ENCODE measurements at regions not wholly inside any gene's neighbourhood (a gene's known extent, or its start where the extent isn't known, plus 50 kb on each side); places are given as distances from the start of the nearest gene placed in this dataset.

DNA sequence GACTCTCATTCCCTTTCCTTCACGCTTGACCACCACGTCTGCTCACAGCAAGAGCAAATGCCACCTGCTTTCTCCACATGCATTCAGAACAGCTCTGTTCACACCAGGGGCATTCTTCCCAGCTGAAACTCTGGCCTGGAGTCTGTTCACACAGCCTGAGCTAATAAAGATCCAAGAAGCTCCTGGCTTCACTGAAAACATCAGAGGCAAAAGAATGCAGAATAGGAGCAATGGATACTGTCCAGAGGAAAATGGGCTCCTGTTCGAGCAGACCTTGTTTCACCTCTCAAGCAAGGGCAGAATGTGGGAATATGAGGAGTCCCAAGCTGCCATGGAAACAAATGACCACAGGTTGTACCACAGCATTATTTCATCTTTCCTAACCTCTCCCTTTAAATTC is 402.7 kb upstream of the TNC start:
- no peaks in the 10 kb centered on the region for H3K36me3 ChIP-seq
- DNase-seq (no peak), ATAC-seq (ENCODE audit: low FRiP score in 2 of 2) (no peak)
- H3K4me1 ChIP-seq: no peaks in the 10 kb centered on the region
- no peaks in the 10 kb centered on the region for H3K9me3 ChIP-seq
- H3K27ac ChIP-seq: no peak overlapping the region
- H3K4me3 ChIP-seq: no peak overlapping the region
- WGBS, 2 donors: 66 to 85% methylated on average over 3 of the region's 3 CpGs
- TF ChIP-seq, protein P1, sequence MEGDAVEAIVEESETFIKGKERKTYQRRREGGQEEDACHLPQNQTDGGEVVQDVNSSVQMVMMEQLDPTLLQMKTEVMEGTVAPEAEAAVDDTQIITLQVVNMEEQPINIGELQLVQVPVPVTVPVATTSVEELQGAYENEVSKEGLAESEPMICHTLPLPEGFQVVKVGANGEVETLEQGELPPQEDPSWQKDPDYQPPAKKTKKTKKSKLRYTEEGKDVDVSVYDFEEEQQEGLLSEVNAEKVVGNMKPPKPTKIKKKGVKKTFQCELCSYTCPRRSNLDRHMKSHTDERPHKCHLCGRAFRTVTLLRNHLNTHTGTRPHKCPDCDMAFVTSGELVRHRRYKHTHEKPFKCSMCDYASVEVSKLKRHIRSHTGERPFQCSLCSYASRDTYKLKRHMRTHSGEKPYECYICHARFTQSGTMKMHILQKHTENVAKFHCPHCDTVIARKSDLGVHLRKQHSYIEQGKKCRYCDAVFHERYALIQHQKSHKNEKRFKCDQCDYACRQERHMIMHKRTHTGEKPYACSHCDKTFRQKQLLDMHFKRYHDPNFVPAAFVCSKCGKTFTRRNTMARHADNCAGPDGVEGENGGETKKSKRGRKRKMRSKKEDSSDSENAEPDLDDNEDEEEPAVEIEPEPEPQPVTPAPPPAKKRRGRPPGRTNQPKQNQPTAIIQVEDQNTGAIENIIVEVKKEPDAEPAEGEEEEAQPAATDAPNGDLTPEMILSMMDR (IDR thresholded peaks at IDR 0.05): no peak
- TF ChIP-seq EP300 (IDR thresholded peaks at IDR 0.05) (no peak), POLR2A (IDR thresholded peaks at IDR 0.05) (no peak), POLR2AphosphoS5 (IDR thresholded peaks at IDR 0.05) (no peak)
- no peaks in the 10 kb centered on the region for H3K27me3 ChIP-seq

DNA sequence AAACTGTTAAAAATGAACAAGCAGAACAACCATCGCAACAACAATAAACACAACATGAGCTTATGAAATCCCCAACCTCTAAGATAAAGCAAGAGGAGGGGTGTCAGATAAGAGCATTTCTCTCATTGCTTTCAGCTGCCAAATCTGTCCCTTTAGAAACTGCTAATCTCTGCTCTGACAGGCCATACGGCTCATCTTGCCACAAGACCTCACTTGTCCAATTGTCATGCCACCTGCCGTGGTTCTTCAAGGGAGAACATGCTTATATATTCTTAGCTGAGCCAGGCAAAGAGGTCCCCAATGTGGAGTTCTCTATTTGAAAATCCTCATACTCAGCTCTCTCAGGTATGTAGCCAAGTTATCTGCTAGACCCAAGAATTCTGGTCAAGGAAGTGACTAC is 405.0 kb upstream of the TNC start:
- no peak overlapping the region for H3K27ac ChIP-seq
- no peak overlapping the region for H3K4me3 ChIP-seq
- H3K4me1 ChIP-seq: no peaks in the 10 kb centered on the region
- TF ChIP-seq POLR2AphosphoS5 (IDR thresholded peaks at IDR 0.05) (no peak), EP300 (IDR thresholded peaks at IDR 0.05) (no peak), POLR2A (IDR thresholded peaks at IDR 0.05) (no peak)
- TF ChIP-seq, protein P1 (IDR thresholded peaks at IDR 0.05): no peak
- H3K36me3 ChIP-seq: no peaks in the 10 kb centered on the region
- WGBS, 2 donors: 87 to 94% methylated on average over 3 of the region's 3 CpGs
- H3K9me3 ChIP-seq: no peaks in the 10 kb centered on the region
- no peaks in the 10 kb centered on the region for H3K27me3 ChIP-seq
- DNase-seq: no peak
- ATAC-seq (ENCODE audit: low FRiP score in 2 of 2): no peak

DNA sequence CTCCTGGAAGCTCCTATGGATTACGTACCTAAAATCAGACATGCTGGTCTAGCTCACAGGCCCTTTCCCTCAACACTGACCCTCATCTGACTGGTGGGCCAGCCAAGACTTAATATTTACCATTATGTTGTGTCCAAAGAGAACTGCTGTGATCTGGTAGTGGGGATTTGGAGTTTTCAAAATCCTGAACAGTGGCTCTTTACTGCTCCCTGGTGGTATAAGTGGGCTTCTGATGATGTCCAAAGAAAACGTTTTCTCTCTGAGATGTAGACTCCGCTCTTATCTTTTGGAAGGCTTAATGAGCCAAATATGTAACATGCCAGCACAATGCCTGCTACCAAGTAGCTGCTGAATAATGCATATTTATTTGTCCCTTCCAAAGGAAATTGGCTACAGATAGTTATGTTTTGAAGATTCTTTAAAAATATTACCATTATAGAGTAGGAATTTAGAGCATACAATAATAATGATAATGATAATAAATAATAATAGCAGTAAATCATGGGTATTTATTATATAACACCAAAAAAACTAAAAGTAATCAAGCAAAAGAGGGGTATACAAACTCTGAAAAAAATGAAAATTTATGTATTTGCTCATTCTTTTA is 406.6 kb upstream of the TNC start:
- no peaks in the 10 kb centered on the region for H3K4me1 ChIP-seq
- TF ChIP-seq POLR2AphosphoS5 (IDR thresholded peaks at IDR 0.05) (no peak), POLR2A (IDR thresholded peaks at IDR 0.05) (no peak)
- TF ChIP-seq, protein P1 (IDR thresholded peaks at IDR 0.05): peak; percentile 17 to 69 (median 60)
- DNase-seq (no peak), ATAC-seq (ENCODE audit: low FRiP score in 2 of 2) (peak; percentile 37 to 83)
- WGBS, 2 donors: 28 to 35% methylated on average over 3 of the region's 3 CpGs
- no peak overlapping the region for H3K27ac ChIP-seq
- no peak overlapping the region for H3K4me3 ChIP-seq
- H3K27me3 ChIP-seq: no peaks in the 10 kb centered on the region
- H3K36me3 ChIP-seq: no peaks in the 10 kb centered on the region
- no peaks in the 10 kb centered on the region for H3K9me3 ChIP-seq

DNA sequence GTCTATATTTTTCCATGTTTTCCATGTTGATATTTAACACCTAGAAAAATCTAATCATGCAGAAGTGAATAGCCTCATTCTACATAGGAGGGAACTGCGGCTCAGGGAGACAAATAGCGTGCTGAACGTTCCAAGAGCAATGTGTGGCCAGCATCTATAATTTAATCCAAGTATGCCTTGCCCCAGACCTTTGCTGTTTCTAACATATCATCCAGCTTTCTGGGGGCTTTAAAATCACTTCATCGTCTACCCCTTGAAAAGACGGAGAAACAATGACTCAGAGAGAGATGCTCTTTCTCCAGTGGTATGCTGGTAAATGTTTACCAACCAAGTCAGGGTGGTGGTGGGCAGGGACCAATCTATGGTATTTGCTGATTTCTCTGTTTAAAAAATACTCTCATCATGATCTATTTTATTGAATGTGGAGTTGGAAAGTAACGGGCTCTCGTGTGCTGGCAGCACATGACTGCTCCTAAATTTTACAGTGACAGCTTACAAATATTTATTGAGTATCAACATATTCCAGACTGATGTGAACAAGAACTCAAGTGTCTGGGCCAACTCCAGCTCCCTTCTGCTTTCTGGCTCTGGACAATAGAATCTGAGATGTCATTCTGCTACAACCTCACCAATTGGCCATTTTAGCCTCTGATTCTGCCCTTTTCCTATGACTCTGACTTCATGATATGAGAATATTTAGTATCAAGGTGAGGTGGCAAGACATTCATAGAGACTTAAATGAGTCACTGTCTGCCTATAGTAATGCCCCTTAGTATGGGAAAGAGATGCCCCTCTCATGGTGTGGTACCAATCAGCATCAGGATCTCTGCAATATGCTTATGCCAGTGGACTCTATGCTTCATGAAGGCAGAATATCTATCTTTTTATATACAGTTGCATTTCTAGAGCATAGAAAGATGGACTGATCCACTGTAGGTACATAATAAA is 407.4 kb upstream of the TNC start:
- 69 to 81% methylated on average over 7 of the region's 7 CpGs for WGBS, 2 donors
- H3K27ac ChIP-seq: no peak overlapping the region
- no peaks in the 10 kb centered on the region for H3K9me3 ChIP-seq
- H3K4me3 ChIP-seq: no peak overlapping the region
- H3K27me3 ChIP-seq: no peaks in the 10 kb centered on the region
- DNase-seq (no peak), ATAC-seq (ENCODE audit: low FRiP score in 2 of 2) (no peak)
- no peaks in the 10 kb centered on the region for H3K36me3 ChIP-seq
- no peaks in the 10 kb centered on the region for H3K4me1 ChIP-seq
- TF ChIP-seq POLR2AphosphoS5 (IDR thresholded peaks at IDR 0.05): no peak
- TF ChIP-seq, protein P1 (IDR thresholded peaks at IDR 0.05): no peak
- TF ChIP-seq EP300 (IDR thresholded peaks at IDR 0.05): no peak
- TF ChIP-seq POLR2A (IDR thresholded peaks at IDR 0.05): no peak

All from upper lobe of left lung (tissue), 6 donors.